SU-DHL-6 (cell line): ENCODE measurements at regions not wholly inside any gene's neighbourhood (a gene's known extent, or its start where the extent isn't known, plus 50 kb on each side); places are given as distances from the start of the nearest gene placed in this dataset.

ENCODE experiments used
- H2AFZ ChIP-seq: fragments of 200-600 bp; sonication (generic); 2 replicates; pipeline ENCODE4 v1.6.1; 2014; ENCODE audit warnings: low read depth, mild to moderate bottlenecking, moderate library complexity, mixed read lengths, antibody characterized with exemption, low read length; ENCODE audit not compliant: severe bottlenecking
- H3F3A ChIP-seq: fragments of 200-600 bp; shearing (Covaris generic); 2 replicates; pipeline ENCODE4 v1.6.0; 2016; ENCODE audit warnings: antibody characterized with exemption, mild to moderate bottlenecking; ENCODE audit not compliant: insufficient read depth
- H3K27ac ChIP-seq: fragments of 200-600 bp; sonication (generic); 2 replicates; pipeline ENCODE4 v1.5.1; 2016; ENCODE audit warnings: low read depth, mild to moderate bottlenecking, low read length, moderate library complexity, mixed read lengths
- H3K27me3 ChIP-seq: fragments of 200-600 bp; sonication (generic), shearing (Covaris generic); 2 replicates; pipeline ENCODE4 v1.6.0; 2014; ENCODE audit warnings: mild to moderate bottlenecking, low read length
- H3K36me3 ChIP-seq: fragments of 200-600 bp; sonication (generic); 2 replicates; pipeline ENCODE4 v1.6.1; 2014; ENCODE audit warnings: mild to moderate bottlenecking, low read length, mixed read lengths
- H3K4me2 ChIP-seq: fragments of 300-600, 200-600 bp; shearing (Covaris generic), sonication (generic); 2 replicates; pipeline ENCODE4 v1.6.0; 2014; ENCODE audit warnings: low read length, low read depth, mild to moderate bottlenecking; ENCODE audit not compliant: poor library complexity, severe bottlenecking
- H3K4me3 ChIP-seq: fragments of 200-600 bp; sonication (generic); 2 replicates; pipeline ENCODE4 v1.5.1; 2014; ENCODE audit warnings: antibody characterized with exemption, low read length, mild to moderate bottlenecking, mixed read lengths; ENCODE audit not compliant: insufficient read depth, poor library complexity, severe bottlenecking
- H3K79me2 ChIP-seq: fragments of 200-600 bp; sonication (generic); 2 replicates; pipeline ENCODE4 v1.6.1; 2014; ENCODE audit warnings: mild to moderate bottlenecking, low read length, moderate library complexity; ENCODE audit not compliant: insufficient read depth
- H3K9ac ChIP-seq: fragments of 200-600 bp; sonication (generic); 2 replicates; pipeline ENCODE4 v1.7.0; 2014; ENCODE audit warnings: mild to moderate bottlenecking, low read length
- H3K9me2 ChIP-seq: fragments of 200-600 bp; sonication (generic); replicated peaks from 2 replicates; pipeline ENCODE4 v1.6.1; 2014; ENCODE audit warnings: low read length; ENCODE audit not compliant: insufficient read depth
- H3K9me3 ChIP-seq: fragments of 200-600 bp; sonication (generic); 2 replicates; pipeline ENCODE4 v1.6.1; 2014; ENCODE audit warnings: low read length, mixed read lengths; ENCODE audit not compliant: insufficient read depth
- H4K20me1 ChIP-seq: fragments of 200-600 bp; sonication (generic); 2 replicates; pipeline ENCODE4 v1.6.1; 2014; ENCODE audit warnings: low read depth, mild to moderate bottlenecking, antibody characterized with exemption, low read length, moderate library complexity, mixed read lengths
- EZH2phosphoT487 ChIP-seq: fragments of 200-600 bp; sonication (generic), shearing (Covaris generic); conservative IDR thresholded peaks from 2 replicates; pipeline ENCODE4 v1.6.1; 2018; ENCODE audit warnings: mild to moderate bottlenecking, antibody characterized with exemption, low read length, moderate library complexity, mixed read lengths
- TF ChIP-seq, protein P1 (sequence below): fragments of 200-600 bp; sonication (generic); IDR thresholded peaks from one replicate; pipeline ENCODE4 v1.5.1; 2017; ENCODE audit warnings: antibody characterized with exemption, mild to moderate bottlenecking, low read length, moderate library complexity; ENCODE audit not compliant: insufficient read depth, poor library complexity, severe bottlenecking

DNA sequence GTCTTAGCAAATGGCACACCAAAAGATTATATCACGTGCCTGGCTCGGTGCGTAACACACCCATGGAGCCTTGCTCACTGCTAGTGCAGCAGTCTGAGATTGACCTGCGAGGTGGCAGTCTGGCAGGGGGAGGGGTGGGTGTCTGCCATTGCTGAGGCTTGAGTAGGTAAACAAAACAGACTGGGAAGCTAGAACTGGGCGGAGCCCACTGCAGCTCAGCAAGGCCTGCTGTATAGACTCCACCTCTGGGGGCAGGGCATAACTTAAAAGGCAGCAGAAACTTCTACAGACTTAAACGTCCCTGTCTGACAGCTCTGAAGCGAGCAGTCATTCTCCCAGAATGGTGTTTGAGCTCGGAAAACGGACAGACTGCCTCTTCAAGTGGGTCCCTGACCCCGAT, 55.9 kb upstream of the FSHR start:
- H3K9me3 ChIP-seq, result no peaks in the 10 kb centered on the region
- no peak for TF ChIP-seq EZH2phosphoT487
- TF ChIP-seq, protein P1, sequence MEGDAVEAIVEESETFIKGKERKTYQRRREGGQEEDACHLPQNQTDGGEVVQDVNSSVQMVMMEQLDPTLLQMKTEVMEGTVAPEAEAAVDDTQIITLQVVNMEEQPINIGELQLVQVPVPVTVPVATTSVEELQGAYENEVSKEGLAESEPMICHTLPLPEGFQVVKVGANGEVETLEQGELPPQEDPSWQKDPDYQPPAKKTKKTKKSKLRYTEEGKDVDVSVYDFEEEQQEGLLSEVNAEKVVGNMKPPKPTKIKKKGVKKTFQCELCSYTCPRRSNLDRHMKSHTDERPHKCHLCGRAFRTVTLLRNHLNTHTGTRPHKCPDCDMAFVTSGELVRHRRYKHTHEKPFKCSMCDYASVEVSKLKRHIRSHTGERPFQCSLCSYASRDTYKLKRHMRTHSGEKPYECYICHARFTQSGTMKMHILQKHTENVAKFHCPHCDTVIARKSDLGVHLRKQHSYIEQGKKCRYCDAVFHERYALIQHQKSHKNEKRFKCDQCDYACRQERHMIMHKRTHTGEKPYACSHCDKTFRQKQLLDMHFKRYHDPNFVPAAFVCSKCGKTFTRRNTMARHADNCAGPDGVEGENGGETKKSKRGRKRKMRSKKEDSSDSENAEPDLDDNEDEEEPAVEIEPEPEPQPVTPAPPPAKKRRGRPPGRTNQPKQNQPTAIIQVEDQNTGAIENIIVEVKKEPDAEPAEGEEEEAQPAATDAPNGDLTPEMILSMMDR, result no peak
- H3K27me3 ChIP-seq, result no peaks in the 10 kb centered on the region
- H3K9ac ChIP-seq, result no peak overlapping the region
- no peak overlapping the region for H3K4me3 ChIP-seq
- H3K27ac ChIP-seq, result no peak overlapping the region
- H3F3A ChIP-seq, result no peaks in the 10 kb centered on the region
- H2AFZ ChIP-seq, result no peak overlapping the region
- no peaks in the 10 kb centered on the region for H3K79me2 ChIP-seq
- no peaks in the 10 kb centered on the region for H3K9me2 ChIP-seq
- H3K4me2 ChIP-seq, result no peak overlapping the region
- no peaks in the 10 kb centered on the region for H3K36me3 ChIP-seq
- H4K20me1 ChIP-seq, result no peaks in the 10 kb centered on the region

DNA sequence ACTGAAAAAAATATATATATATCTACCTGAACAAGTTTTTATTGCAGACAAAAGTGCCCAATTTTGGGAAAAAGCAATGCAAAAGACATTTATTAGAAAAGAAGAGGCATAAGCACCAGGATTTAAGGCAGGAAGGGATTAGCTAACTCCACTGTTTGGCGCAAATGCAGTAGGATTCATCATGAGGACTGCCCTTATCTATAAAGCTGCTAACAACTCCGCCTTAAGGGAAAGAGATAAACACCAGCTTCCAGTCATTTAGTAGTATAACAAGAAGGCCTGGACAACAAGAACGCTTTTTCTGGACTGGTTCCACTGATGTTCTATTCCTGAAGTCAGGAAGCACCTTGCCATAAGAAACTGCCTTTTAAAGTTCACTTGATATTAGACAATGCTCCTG, 52.9 kb upstream of the FSHR start:
- H3K79me2 ChIP-seq, result no peaks in the 10 kb centered on the region
- H2AFZ ChIP-seq, result no peak overlapping the region
- no peak overlapping the region for H3K27ac ChIP-seq
- H3F3A ChIP-seq, result no peaks in the 10 kb centered on the region
- H3K36me3 ChIP-seq, result no peaks in the 10 kb centered on the region
- H3K4me3 ChIP-seq, result no peak overlapping the region
- no peaks in the 10 kb centered on the region for H3K27me3 ChIP-seq
- H4K20me1 ChIP-seq, result no peaks in the 10 kb centered on the region
- no peak overlapping the region for H3K4me2 ChIP-seq
- H3K9me2 ChIP-seq, result no peaks in the 10 kb centered on the region
- no peak overlapping the region for H3K9ac ChIP-seq
- TF ChIP-seq EZH2phosphoT487, result no peak
- TF ChIP-seq, protein P1, result no peak
- no peaks in the 10 kb centered on the region for H3K9me3 ChIP-seq
